ENCODE measurements at regions not wholly inside any gene's neighbourhood (a gene's known extent, or its start where the extent isn't known, plus 50 kb on each side); places are given as distances from the start of the nearest gene placed in this dataset.

DNA sequence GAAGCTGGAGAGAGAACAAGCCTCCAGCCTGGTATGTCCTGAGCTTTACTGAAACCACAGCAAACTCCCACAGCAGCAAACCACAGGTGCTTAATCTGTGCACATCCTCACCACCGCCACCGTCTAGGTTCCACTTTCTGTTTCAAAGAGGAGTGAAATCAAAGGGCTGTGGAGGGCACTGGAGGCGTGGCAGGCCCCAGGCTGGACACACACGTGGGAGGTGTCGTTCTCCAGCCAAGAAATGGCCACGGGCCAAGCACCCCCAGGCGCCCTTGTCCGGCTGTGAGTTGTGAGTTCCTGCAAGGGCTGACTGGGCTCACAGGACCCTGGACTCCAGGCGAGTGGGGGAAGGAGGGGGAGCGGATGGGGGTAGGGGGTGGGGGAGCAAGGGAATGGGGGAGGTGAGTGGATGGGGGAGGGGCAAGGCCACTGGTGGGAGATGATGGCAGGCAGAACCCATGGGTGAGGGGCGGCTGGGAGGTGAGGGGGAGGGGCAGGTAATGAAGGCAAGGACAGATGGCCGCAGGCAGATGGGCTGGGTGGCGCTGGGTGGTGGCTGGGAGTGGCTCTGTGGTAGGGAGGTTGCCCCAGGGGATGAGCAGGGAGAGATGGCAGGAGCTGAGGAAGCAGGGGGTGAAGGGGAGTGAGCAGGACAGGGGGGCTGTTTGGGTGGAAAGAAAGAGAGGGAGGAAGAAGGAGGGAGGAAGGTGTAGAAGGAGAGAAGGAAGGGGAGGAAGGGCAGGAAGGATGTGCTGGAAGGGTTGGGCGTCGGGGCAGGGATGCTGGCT, 86.7 kb downstream of the NCOR2 start (continued):
- TF ChIP-seq RBBP5 (conservative IDR thresholded peaks at IDR 0.05) (no peak), HDAC6 (IDR thresholded peaks at IDR 0.05; ENCODE audit: unreplicated experiment) (no peak), CREB1 (IDR thresholded peaks at IDR 0.05; ENCODE audit: low read depth) (no peak), YBX1 (IDR thresholded peaks at IDR 0.05) (no peak), NFIC (IDR thresholded peaks at IDR 0.05; ENCODE audit: low read depth, low read length) (no peak), ATF7 (IDR thresholded peaks at IDR 0.05; ENCODE audit: low read depth) (no peak), HDAC2 (IDR thresholded peaks at IDR 0.05) (no peak), WRNIP1 (IDR thresholded peaks at IDR 0.05; ENCODE audit: borderline replicate concordance, low read depth, low read length) (no peak), MYC (IDR thresholded peaks at IDR 0.05; ENCODE audit: insufficient read depth, insufficient read length, insufficient replicate concordance, low read length, severe bottlenecking) (no peak), HDGF (IDR thresholded peaks at IDR 0.05) (peak; percentile 84), KLF5 (IDR thresholded peaks at IDR 0.05; ENCODE audit: partially characterized antibody) (no peak), ZNF24 (IDR thresholded peaks at IDR 0.05) (no peak), SRF (IDR thresholded peaks at IDR 0.05; ENCODE audit: low read depth in 2 of 2, low read length in 2 of 2) (no peak), ESRRA (IDR thresholded peaks at IDR 0.05; ENCODE audit: low read length) (no peak), IKZF2 (IDR thresholded peaks at IDR 0.05) (peak in 1 of 2 experiments; percentile 62; a peak in 3 of 4 replicates), ZNF622 (IDR thresholded peaks at IDR 0.05) (no peak), MEF2B (IDR thresholded peaks at IDR 0.05; ENCODE audit: partially characterized antibody, poor library complexity, severe bottlenecking) (peak; percentile 9), RUNX3 (IDR thresholded peaks at IDR 0.05; ENCODE audit: low read length) (peak; percentile 98), BRCA1 (IDR thresholded peaks at IDR 0.05; ENCODE audit: low read depth, low read length) (no peak)
- TF ChIP-seq, protein P1, sequence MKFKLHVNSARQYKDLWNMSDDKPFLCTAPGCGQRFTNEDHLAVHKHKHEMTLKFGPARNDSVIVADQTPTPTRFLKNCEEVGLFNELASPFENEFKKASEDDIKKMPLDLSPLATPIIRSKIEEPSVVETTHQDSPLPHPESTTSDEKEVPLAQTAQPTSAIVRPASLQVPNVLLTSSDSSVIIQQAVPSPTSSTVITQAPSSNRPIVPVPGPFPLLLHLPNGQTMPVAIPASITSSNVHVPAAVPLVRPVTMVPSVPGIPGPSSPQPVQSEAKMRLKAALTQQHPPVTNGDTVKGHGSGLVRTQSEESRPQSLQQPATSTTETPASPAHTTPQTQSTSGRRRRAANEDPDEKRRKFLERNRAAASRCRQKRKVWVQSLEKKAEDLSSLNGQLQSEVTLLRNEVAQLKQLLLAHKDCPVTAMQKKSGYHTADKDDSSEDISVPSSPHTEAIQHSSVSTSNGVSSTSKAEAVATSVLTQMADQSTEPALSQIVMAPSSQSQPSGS (IDR thresholded peaks at IDR 0.05; ENCODE audit: low read length), result peak; percentile 38; the same call in 1 of the 2 replicates
- TF ChIP-seq, protein P2, sequence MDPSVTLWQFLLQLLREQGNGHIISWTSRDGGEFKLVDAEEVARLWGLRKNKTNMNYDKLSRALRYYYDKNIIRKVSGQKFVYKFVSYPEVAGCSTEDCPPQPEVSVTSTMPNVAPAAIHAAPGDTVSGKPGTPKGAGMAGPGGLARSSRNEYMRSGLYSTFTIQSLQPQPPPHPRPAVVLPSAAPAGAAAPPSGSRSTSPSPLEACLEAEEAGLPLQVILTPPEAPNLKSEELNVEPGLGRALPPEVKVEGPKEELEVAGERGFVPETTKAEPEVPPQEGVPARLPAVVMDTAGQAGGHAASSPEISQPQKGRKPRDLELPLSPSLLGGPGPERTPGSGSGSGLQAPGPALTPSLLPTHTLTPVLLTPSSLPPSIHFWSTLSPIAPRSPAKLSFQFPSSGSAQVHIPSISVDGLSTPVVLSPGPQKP (IDR thresholded peaks at IDR 0.05; ENCODE audit: low read depth, low read length), result no peak
- TF ChIP-seq, protein P3, sequence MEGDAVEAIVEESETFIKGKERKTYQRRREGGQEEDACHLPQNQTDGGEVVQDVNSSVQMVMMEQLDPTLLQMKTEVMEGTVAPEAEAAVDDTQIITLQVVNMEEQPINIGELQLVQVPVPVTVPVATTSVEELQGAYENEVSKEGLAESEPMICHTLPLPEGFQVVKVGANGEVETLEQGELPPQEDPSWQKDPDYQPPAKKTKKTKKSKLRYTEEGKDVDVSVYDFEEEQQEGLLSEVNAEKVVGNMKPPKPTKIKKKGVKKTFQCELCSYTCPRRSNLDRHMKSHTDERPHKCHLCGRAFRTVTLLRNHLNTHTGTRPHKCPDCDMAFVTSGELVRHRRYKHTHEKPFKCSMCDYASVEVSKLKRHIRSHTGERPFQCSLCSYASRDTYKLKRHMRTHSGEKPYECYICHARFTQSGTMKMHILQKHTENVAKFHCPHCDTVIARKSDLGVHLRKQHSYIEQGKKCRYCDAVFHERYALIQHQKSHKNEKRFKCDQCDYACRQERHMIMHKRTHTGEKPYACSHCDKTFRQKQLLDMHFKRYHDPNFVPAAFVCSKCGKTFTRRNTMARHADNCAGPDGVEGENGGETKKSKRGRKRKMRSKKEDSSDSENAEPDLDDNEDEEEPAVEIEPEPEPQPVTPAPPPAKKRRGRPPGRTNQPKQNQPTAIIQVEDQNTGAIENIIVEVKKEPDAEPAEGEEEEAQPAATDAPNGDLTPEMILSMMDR (IDR thresholded peaks at IDR 0.05 in 2 of 3, conservative IDR thresholded peaks at IDR 0.05 in 1 of 3; ENCODE audit: control insufficient read depth in 2 of 3, extremely low read depth in 1 of 3, insufficient read depth in 1 of 3, low read depth in 3 of 3, low read length in 3 of 3), result no peak

All from GM12878 (cell line).